Left ventricle myocardium inferior (tissue), 1 donor: ENCODE measurements at regions not wholly inside any gene's neighbourhood (a gene's known extent, or its start where the extent isn't known, plus 50 kb on each side); places are given as distances from the start of the nearest gene placed in this dataset.

Experiments
- DNase-seq: peaks from one replicate; pipeline ENCODE4 v3.0.0-alpha.2; 2020
- H3K27ac ChIP-seq: fragments of 200-600 bp; replicated peaks from 2 replicates; pipeline ENCODE4 v1.8.0; 2021
- H3K27me3 ChIP-seq: fragments of 200-600 bp; 2 replicates; pipeline ENCODE4 v1.8.0; 2021; ENCODE audit warnings: low read depth
- H3K36me3 ChIP-seq: fragments of 200-600 bp; 2 replicates; pipeline ENCODE4 v1.8.0; 2021
- H3K4me1 ChIP-seq: fragments of 200-600 bp; 2 replicates; pipeline ENCODE4 v1.8.0; 2021
- H3K4me3 ChIP-seq: fragments of 200-600 bp; 2 replicates; pipeline ENCODE4 v1.8.0; 2021; ENCODE audit warnings: mild to moderate bottlenecking, moderate library complexity
- H3K9me3 ChIP-seq: fragments of 200-600 bp; replicated peaks from 2 replicates; pipeline ENCODE4 v1.8.0; 2021
- CTCF ChIP-seq: fragments of 200-600 bp; IDR thresholded peaks from 2 replicates; pipeline ENCODE4 v1.8.0; 2021; ENCODE audit warnings: antibody characterized with exemption, mild to moderate bottlenecking, borderline replicate concordance
- intact Hi-C: fragments of 100-400 bp; cut with micrococcal nuclease; formaldehyde crosslinking; loops from one replicate; pipeline ENCODE4 v1.11.0; 2022
- donor health status: DM: no; HTN: yes; CAD: no; lungs with severe emphysema.

GRCh38 chr5:6941631-6942030 is 228.4 kb downstream of the TENT4A start:
- no peak for DNase-seq
- H3K36me3 ChIP-seq = no peaks in the 10 kb centered on the region
- H3K4me1 ChIP-seq = no peaks in the 10 kb centered on the region
- peaks cover 30% of the 10 kb centered on the region for H3K27me3 ChIP-seq
- H3K4me3 ChIP-seq = no peak overlapping the region
- intact Hi-C loops = no loop called here
- no peaks in the 10 kb centered on the region for H3K9me3 ChIP-seq
- TF ChIP-seq CTCF = no peak
- H3K27ac ChIP-seq = no peak overlapping the region

DNA sequence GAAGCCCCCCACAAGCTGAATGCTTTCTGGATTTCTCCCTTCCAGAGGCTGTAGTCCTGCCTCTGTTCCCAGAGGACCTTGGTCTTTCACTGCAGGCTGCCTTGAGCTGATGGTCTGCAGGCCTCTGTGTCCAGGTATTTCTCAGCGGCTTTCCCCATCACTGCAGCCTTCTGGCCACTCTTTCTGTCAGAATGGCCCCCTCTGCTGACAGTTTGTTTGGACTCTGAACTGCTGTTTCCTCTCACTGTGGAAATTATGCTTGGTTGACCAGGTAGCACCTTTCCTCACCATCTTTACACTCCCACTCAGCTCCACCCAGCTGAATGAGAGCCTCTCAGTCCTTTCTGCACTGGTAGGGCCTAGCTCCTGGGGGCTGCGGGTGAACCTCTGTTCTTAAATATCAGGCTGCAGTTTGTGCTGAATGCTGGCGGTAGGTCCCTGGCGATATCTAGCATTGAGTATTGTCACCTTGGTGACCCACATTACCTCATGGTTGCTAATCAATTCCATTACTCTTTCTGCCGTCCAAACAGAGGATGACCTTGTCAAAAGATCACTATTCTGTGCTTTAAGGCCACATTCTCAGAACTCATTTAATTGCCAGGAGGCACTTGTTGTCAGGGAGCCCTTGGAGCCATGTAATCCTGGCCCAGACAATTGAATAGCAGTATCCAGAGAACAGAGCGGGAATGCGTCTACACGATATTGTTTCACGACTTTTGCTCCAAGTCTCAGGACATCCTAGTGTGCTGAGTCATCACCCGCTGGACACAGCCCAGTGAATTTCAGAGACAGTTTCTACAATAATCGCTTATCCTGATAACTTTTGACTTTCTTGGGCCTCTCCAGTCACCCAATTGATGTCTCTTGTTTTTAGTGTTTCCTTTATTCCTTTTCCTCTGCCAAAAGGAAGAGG is 230.2 kb downstream of the TENT4A start:
- H3K4me3 ChIP-seq = no peak overlapping the region
- H3K27ac ChIP-seq = no peak overlapping the region
- no peaks in the 10 kb centered on the region for H3K4me1 ChIP-seq
- no peaks in the 10 kb centered on the region for H3K9me3 ChIP-seq
- H3K36me3 ChIP-seq = no peaks in the 10 kb centered on the region
- no peak for TF ChIP-seq CTCF
- intact Hi-C loops = no loop called here
- peaks cover 15% of the 10 kb centered on the region for H3K27me3 ChIP-seq
- no peak for DNase-seq

DNA sequence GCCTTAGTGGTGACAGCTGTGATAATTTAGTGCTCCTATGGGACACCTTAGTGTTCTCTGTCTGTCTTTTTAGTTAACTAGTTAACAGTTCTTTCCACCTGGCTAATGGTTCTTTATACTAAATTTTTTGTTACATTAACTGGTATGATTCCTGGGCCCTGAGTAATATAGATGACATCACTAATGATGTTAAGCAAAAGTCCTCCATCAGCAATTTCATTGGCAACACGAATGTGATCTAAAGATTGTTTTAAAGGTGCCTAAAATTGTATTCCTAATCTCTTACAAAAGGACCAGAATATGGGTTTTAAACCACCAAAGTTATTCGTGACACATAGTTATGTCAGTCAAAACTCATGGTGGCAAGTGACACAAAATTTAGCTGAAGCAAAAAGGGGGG is 235.3 kb downstream of the TENT4A start:
- TF ChIP-seq CTCF = no peak
- Histone ChIP-seq H3K36me3 (no peaks in the 10 kb centered on the region), H3K27ac (no peak overlapping the region), H3K27me3 (peaks cover 19% of the 10 kb centered on the region), H3K4me3 (no peak overlapping the region), H3K9me3 (no peaks in the 10 kb centered on the region), H3K4me1 (no peaks in the 10 kb centered on the region)
- intact Hi-C loops = no loop called here
- DNase-seq = no peak

DNA sequence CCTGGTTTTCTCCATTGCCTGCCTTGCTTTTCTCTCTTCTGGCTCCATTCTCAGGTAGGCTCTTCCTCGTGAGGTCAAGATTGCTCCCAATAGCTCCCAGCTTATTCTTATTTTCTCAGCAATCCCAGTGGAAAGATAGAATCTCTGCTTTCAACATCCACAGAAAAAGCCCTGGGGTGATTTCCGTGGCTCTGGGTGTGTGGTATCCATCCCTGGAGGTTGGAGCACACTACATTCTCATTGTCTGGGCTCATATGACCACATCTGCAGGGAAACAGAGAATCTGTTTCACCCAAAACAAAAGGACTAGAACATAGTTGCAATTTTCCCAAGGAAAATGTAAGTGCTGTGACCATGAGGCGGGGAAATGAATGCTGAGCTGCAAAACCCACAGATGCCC is 236.0 kb downstream of the TENT4A start:
- Histone ChIP-seq H3K4me1 (no peaks in the 10 kb centered on the region), H3K4me3 (no peak overlapping the region), H3K27ac (no peak overlapping the region), H3K36me3 (no peaks in the 10 kb centered on the region), H3K27me3 (peaks cover 19% of the 10 kb centered on the region), H3K9me3 (no peaks in the 10 kb centered on the region)
- intact Hi-C loops = no loop called here
- TF ChIP-seq CTCF = no peak
- no peak for DNase-seq

- H3K27ac ChIP-seq = no peak overlapping the region
- intact Hi-C loops = no loop called here
Observed at GRCh38 chr5:6950250-6950649, 237.0 kb downstream of the TENT4A start.

More at GRCh38 chr5:6950250-6950649, 237.0 kb downstream of the TENT4A start:
- H3K4me3 ChIP-seq = no peak overlapping the region
- TF ChIP-seq CTCF = no peak
- no peaks in the 10 kb centered on the region for H3K4me1 ChIP-seq
- DNase-seq = no peak
- no peaks in the 10 kb centered on the region for H3K9me3 ChIP-seq
- H3K36me3 ChIP-seq = no peaks in the 10 kb centered on the region
- H3K27me3 ChIP-seq = peaks cover 19% of the 10 kb centered on the region
